Naive thymus-derived CD4-positive, alpha-beta T cell (primary cell): ENCODE measurements at regions not wholly inside any gene's neighbourhood (a gene's known extent, or its start where the extent isn't known, plus 50 kb on each side); places are given as distances from the start of the nearest gene placed in this dataset.

Experiments used
- ATAC-seq: fragments of 150-1000 bp; cut with Tn5 transposase; 2 replicates; pipeline ENCODE4 v1.10.0; 2021; ENCODE audit warnings: mild to moderate bottlenecking, moderate library complexity
- CTCF ChIA-PET: fragments of 350-600 bp; sonication (Branson Sonifier 250); formaldehyde crosslinking; loops from one replicate; lab custom pipeline; 2021; ENCODE audit warnings: antibody characterized with exemption; lab: Charles Lee
- POLR2A ChIA-PET: fragments of 350-600 bp; sonication (Branson Sonifier 250); formaldehyde crosslinking; loops from one replicate; lab custom pipeline; 2021; ENCODE audit warnings: antibody characterized with exemption, inconsistent platforms; lab: Charles Lee
- DNase-seq, 9 donors: peaks; one replicate each; pipeline versions ENCODE4 v3.0.0 to v3.0.0-alpha.2; 2020 to 2022; ENCODE audit warnings: mixed read lengths in 1 of 9
- H3K27ac ChIP-seq: one replicate; pipeline ENCODE4 v1.7.0; 2013; ENCODE audit warnings: mild to moderate bottlenecking, low read depth, low read length, moderate library complexity
- H3K27me3 ChIP-seq, 2 donors: one replicate each; pipeline ENCODE4 v1.7.0; 2013; ENCODE audit warnings: low read length in 2 of 2, mild to moderate bottlenecking in 2 of 2, moderate library complexity in 2 of 2; ENCODE audit not compliant: control insufficient read depth in 2 of 2, insufficient read depth in 2 of 2
- H3K36me3 ChIP-seq, 3 experiments: 1 replicate in 2 of 3; 2 replicates in 1 of 3; pipeline ENCODE4 v1.7.0; 2013; ENCODE audit warnings: low read length in 3 of 3, mild to moderate bottlenecking in 3 of 3, moderate library complexity in 1 of 3; ENCODE audit not compliant: insufficient read depth in 3 of 3, control insufficient read depth in 2 of 3
- H3K4me1 ChIP-seq, 2 donors: one replicate each; pipeline ENCODE4 v1.7.0; 2013; ENCODE audit warnings: low read length in 2 of 2, mild to moderate bottlenecking in 2 of 2, moderate library complexity in 1 of 2; ENCODE audit not compliant: control insufficient read depth in 2 of 2, insufficient read depth in 2 of 2
- H3K4me3 ChIP-seq: 2 replicates; pipeline ENCODE4 v1.7.0; 2013; ENCODE audit warnings: mild to moderate bottlenecking, low read length
- H3K9me3 ChIP-seq, 3 experiments: 1 replicate in 2 of 3; 2 replicates in 1 of 3; pipeline ENCODE4 v1.7.0; 2013; ENCODE audit warnings: low read length in 3 of 3; ENCODE audit not compliant: control insufficient read depth in 2 of 3
- H3K27ac Mint-ChIP-seq, 9 donors: one replicate each; pipeline ENCODE4 v1.8.0; 2020 to 2022; ENCODE audit warnings: mixed read lengths in 9 of 9, mild to moderate bottlenecking in 8 of 9, moderate library complexity in 5 of 9, inconsistent platforms in 2 of 9
- H3K27me3 Mint-ChIP-seq, 5 donors: one replicate each; pipeline ENCODE4 v1.8.0; 2021 to 2022; ENCODE audit warnings: mixed read lengths in 5 of 5, mild to moderate bottlenecking in 1 of 5
- H3K36me3 Mint-ChIP-seq, 5 donors: one replicate each; pipeline ENCODE4 v1.8.0; 2020 to 2022; ENCODE audit warnings: mixed read lengths in 5 of 5, mild to moderate bottlenecking in 3 of 5, inconsistent platforms in 1 of 5
- H3K4me1 Mint-ChIP-seq, 7 donors: one replicate each; pipeline ENCODE4 v1.8.0; 2020 to 2022; ENCODE audit warnings: mixed read lengths in 7 of 7, mild to moderate bottlenecking in 3 of 7, inconsistent platforms in 1 of 7
- H3K4me3 Mint-ChIP-seq, 10 donors: one replicate each; pipeline ENCODE4 v1.8.0; 2020 to 2022; ENCODE audit warnings: mild to moderate bottlenecking in 10 of 10, mixed read lengths in 10 of 10, moderate library complexity in 6 of 10, inconsistent platforms in 2 of 10
- H3K9me3 Mint-ChIP-seq, 11 donors: one replicate each; pipeline ENCODE4 v1.8.0; 2020 to 2022; ENCODE audit warnings: mixed read lengths in 11 of 11, mild to moderate bottlenecking in 4 of 11, inconsistent platforms in 1 of 11, moderate library complexity in 1 of 11
- intact Hi-C, 2 donors: fragments of 100-400 bp; cut with micrococcal nuclease; formaldehyde crosslinking; loops; one replicate each; pipeline ENCODE4 v1.15.1; 2023

DNA sequence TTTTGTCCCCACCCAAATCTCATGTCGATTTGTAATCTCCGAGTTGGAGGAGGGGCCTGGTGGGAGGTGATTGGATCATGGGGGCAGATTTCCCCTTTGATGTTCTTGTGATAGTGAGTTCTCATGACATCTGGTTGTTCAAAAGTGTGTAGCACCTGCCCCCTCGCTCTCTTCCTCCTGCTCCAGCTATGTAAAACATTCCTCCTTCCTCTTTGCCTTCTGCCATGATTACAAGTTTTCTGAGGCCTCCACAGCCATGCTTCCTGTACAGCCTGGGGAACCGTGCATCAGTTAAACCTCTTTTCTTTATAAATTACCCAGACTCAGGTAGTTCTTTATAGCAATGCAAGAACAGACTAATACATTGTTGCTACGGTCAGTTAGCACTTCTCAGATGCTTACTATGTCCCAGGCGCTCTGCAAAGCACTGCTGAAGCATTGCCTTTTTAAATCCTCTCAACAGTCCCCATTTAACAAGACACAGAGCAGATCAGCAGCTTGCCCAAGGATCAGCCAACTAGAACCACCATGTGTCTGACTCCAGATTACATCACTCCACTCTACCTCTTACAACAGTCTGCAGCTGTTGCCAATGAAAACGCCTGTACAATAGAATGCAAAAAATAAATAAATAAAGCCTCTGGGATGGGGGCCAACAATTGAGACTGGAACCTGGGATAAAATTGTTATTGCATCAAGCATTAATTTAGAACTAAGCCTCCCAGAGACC lies 52.4 kb upstream of the USP1 start:
- intact Hi-C loops: no loop called here
- Mint-ChIP-seq H3K4me3 (no peak overlapping the region), H3K9me3 (no peaks in the 10 kb centered on the region), H3K27ac (peak overlapping the region in 1 of 9 donors; percentile 59), H3K36me3 (no peaks in the 10 kb centered on the region), H3K27me3 (peaks cover 0 to 8% (median 0%) of the 10 kb centered on the region in 5 donors), H3K4me1 (no peaks in the 10 kb centered on the region)
- Histone ChIP-seq H3K36me3 (no peaks in the 10 kb centered on the region), H3K4me3 (no peak overlapping the region), H3K27ac (no peak overlapping the region), H3K4me1 (no peaks in the 10 kb centered on the region), H3K9me3 (no peaks in the 10 kb centered on the region), H3K27me3 (no peaks in the 10 kb centered on the region)
- DNase-seq: no peak
- no peak for ATAC-seq
- ChIA-PET CTCF (no interaction called here), POLR2A (no interaction called here)

DNA sequence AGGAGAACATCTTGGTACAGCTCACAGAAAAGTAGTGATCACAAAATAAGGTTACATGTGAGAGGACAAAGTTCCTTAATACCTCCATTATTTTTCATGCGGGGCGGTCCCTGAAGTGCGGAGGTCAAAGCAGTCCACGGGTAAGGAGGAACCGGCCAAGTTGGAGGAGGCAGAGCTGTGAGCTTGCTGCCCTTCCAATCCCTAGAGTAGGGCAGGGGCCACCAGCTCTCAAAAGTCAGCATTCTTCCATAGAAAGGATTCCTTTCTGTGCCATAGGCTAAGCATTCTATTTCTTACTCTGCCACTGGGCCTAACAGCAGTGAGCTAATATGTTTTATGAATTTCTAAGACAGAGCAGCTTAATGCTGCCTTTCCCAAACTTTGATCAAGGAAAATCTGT lies 50.9 kb upstream of the USP1 start:
- Mint-ChIP-seq H3K9me3 (no peaks in the 10 kb centered on the region), H3K4me3 (no peak overlapping the region), H3K36me3 (no peaks in the 10 kb centered on the region), H3K4me1 (no peaks in the 10 kb centered on the region), H3K27ac (no peak overlapping the region), H3K27me3 (peaks cover 0 to 10% (median 0%) of the 10 kb centered on the region in 5 donors)
- no peaks in the 10 kb centered on the region for H3K4me1 ChIP-seq
- H3K36me3 ChIP-seq: no peaks in the 10 kb centered on the region
- no peak overlapping the region for H3K4me3 ChIP-seq
- DNase-seq (no peak), ATAC-seq (no peak)
- no peaks in the 10 kb centered on the region for H3K27me3 ChIP-seq
- H3K9me3 ChIP-seq: no peaks in the 10 kb centered on the region
- POLR2A ChIA-PET: no interaction called here
- intact Hi-C loops: no loop called here
- CTCF ChIA-PET: no interaction called here
- H3K27ac ChIP-seq: no peak overlapping the region

GRCh38 chr1:62386351-62387121 lies 50.3 kb upstream of the USP1 start:
- H3K27ac ChIP-seq: no peak overlapping the region
- Mint-ChIP-seq H3K27me3 (peaks cover 0 to 10% (median 0%) of the 10 kb centered on the region in 5 donors), H3K4me1 (no peaks in the 10 kb centered on the region), H3K27ac (no peak overlapping the region), H3K4me3 (no peak overlapping the region), H3K9me3 (no peaks in the 10 kb centered on the region), H3K36me3 (no peaks in the 10 kb centered on the region)
- DNase-seq (no peak), ATAC-seq (no peak)
- ChIA-PET POLR2A (no interaction called here), CTCF (no interaction called here)
- H3K4me1 ChIP-seq: no peaks in the 10 kb centered on the region
- H3K36me3 ChIP-seq: no peaks in the 10 kb centered on the region
- no peaks in the 10 kb centered on the region for H3K27me3 ChIP-seq
- H3K4me3 ChIP-seq: no peak overlapping the region
- H3K9me3 ChIP-seq: no peaks in the 10 kb centered on the region
- intact Hi-C loops: no loop called here
